HEK293T (cell line): ENCODE measurements at regions not wholly inside any gene's neighbourhood (a gene's known extent, or its start where the extent isn't known, plus 50 kb on each side); places are given as distances from the start of the nearest gene placed in this dataset.

ENCODE experiments used
- CTCF ChIA-PET: fragments of 350-600 bp; formaldehyde crosslinking; extraction: SDS; loops from one replicate; lab custom pipeline; 2021; ENCODE audit warnings: antibody characterized with exemption, inconsistent platforms; lab: Yijun Ruan, JAX
- POLR2A ChIA-PET: fragments of 350-600 bp; formaldehyde crosslinking; extraction: SDS; loops from one replicate; lab custom pipeline; 2020; ENCODE audit warnings: antibody characterized with exemption, inconsistent platforms; lab: Yijun Ruan, JAX
- DNase-seq: peaks from one replicate; pipeline ENCODE4 v3.0.0; 2012; ENCODE audit warnings: mixed read lengths; ENCODE audit errors: extremely low spot score
- ARNT ChIP-seq: fragments of 450-650 bp; IDR thresholded peaks from 2 replicates; pipeline ENCODE4 v1.6.1; 2017; ENCODE audit warnings: mild to moderate bottlenecking
- BHLHE40 ChIP-seq: fragments of 450-650 bp; IDR thresholded peaks from 2 replicates; pipeline ENCODE4 v1.6.1; 2016; ENCODE audit warnings: mild to moderate bottlenecking, moderate library complexity, borderline replicate concordance
- CTBP1 ChIP-seq: fragments of 450-650 bp; IDR thresholded peaks from 2 replicates; pipeline ENCODE4 v1.6.1; 2016; ENCODE audit warnings: borderline replicate concordance
- ELF4 ChIP-seq: fragments of 450-650 bp; IDR thresholded peaks from 2 replicates; pipeline ENCODE4 v1.6.1; 2017; ENCODE audit warnings: antibody characterized with exemption
- FOXA1 ChIP-seq: fragments of 450-650 bp; IDR thresholded peaks from 2 replicates; pipeline ENCODE4 v1.6.1; 2016; ENCODE audit warnings: mild to moderate bottlenecking
- FOXK2 ChIP-seq: fragments of 450-650 bp; IDR thresholded peaks from 2 replicates; pipeline ENCODE4 v1.6.1; 2016; ENCODE audit warnings: mild to moderate bottlenecking
- FOXM1 ChIP-seq: fragments of 450-650 bp; IDR thresholded peaks from 2 replicates; pipeline ENCODE4 v1.6.1; 2017; ENCODE audit warnings: mild to moderate bottlenecking, borderline replicate concordance
- HDGF ChIP-seq: fragments of 450-650 bp; IDR thresholded peaks from 2 replicates; pipeline ENCODE4 v1.6.1; 2017; ENCODE audit warnings: antibody characterized with exemption, borderline replicate concordance
- L3MBTL2 ChIP-seq: fragments of 450-650 bp; conservative IDR thresholded peaks from 2 replicates; pipeline ENCODE4 v1.6.1; 2016; ENCODE audit warnings: mild to moderate bottlenecking
- LEF1 ChIP-seq: fragments of 450-650 bp; IDR thresholded peaks from 2 replicates; pipeline ENCODE4 v1.6.1; 2017; ENCODE audit warnings: mild to moderate bottlenecking, borderline replicate concordance
- NFRKB ChIP-seq: fragments of 450-650 bp; IDR thresholded peaks from 2 replicates; pipeline ENCODE4 v1.6.1; 2016; ENCODE audit warnings: mild to moderate bottlenecking, moderate library complexity
- PKNOX1 ChIP-seq: fragments of 450-650 bp; IDR thresholded peaks from 2 replicates; pipeline ENCODE4 v1.6.1; 2016
- SP1 ChIP-seq: fragments of 450-650 bp; IDR thresholded peaks from 2 replicates; pipeline ENCODE4 v1.6.1; 2017
- SUZ12 ChIP-seq: fragments of 450-650 bp; IDR thresholded peaks from 2 replicates; pipeline ENCODE4 v1.6.1; 2016; ENCODE audit warnings: mild to moderate bottlenecking
- TARDBP ChIP-seq: fragments of 450-650 bp; IDR thresholded peaks from 2 replicates; pipeline ENCODE4 v1.6.1; 2016
- ZNF384 ChIP-seq: fragments of 450-650 bp; IDR thresholded peaks from 2 replicates; pipeline ENCODE4 v1.6.1; 2016

DNA sequence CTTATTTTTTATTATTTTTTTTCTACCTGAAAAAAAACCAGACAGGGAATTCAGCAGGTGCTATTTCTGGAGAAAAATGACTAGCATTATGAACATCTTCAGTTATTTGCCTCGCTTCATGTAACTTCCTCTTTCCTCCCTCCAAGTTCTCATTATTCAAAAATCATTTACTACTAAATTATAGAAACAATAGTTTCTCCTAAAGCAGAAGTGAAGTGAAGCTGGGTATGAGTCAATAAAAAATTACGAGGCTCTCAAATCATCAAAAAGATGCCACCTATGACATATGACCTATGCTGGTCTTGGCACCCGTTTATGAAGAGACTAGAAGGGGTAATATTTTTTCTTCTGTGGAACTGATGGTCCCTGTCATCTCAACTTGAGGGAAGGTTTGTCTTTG, 145.0 kb upstream of the AADAT start:
- CTCF ChIA-PET = interaction anchor here (0.6 kb wide), 1 partner anchor 756 kb away, joined by 3 read pairs; no protein-coding TSS in a partner anchor
- TF ChIP-seq ARNT = no peak
- POLR2A ChIA-PET = no interaction called here
- no peak for DNase-seq

DNA sequence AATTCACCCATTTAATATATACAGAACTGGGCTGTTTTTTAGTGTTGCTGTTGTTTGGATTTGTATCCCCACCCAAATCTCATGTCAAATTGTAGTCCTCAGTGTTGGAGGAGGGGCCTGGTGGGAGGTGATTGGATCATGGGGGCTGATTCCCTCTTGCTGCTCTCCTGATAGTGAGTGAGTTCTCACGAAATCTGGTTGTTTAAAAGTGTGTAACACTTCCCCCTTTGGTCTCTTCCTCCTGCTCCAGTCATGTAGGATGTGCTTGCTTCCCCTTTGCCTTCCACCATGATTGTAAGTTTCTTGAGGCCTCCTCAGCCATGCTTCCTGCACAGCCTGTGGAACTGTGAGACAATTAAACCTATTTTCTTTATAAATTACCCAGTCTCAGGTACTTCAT, 141.6 kb upstream of the AADAT start:
- CTCF ChIA-PET = no interaction called here
- TF ChIP-seq PKNOX1 = no peak
- no peak for TF ChIP-seq FOXM1
- no peak for TF ChIP-seq CTBP1
- TF ChIP-seq LEF1 = no peak
- no peak for TF ChIP-seq SUZ12
- TF ChIP-seq FOXK2 = no peak
- DNase-seq = no peak
- POLR2A ChIA-PET = no interaction called here

DNA sequence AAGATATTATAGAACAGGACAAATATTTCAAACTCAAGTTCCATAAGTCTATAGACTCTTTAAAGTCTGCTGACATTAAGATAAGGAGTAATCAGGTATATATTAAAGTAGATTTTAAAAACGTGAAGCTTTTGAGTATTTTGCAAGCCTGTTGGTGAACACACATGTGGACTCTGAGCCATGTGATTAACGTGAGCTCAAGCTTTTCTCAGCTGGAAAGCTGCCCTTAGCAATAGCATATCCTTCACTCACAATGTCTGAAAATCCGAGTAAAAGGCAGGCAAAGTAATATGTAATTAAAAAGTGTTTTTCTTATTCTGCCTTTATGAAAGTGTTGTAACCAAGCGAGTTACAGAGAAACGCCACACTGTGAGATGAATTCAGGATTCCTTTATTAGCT, 140.5 kb upstream of the AADAT start:
- DNase-seq = no peak
- ChIA-PET CTCF (no interaction called here), POLR2A (no interaction called here)
- TF ChIP-seq L3MBTL2 (no peak), HDGF (no peak), ZNF384 (no peak), SUZ12 (no peak), PKNOX1 (no peak), FOXM1 (no peak), NFRKB (no peak), FOXA1 (no peak), SP1 (no peak), CTBP1 (no peak), BHLHE40 (no peak), FOXK2 (no peak), ARNT (no peak), LEF1 (no peak), ELF4 (no peak), TARDBP (no peak)

- ChIA-PET POLR2A (no interaction called here), CTCF (no interaction called here)
- no peak for DNase-seq
- TF ChIP-seq LEF1 = no peak
These were observed 139.2 kb upstream of the AADAT start for GRCh38 chr4:170229006-170229405.

DNA sequence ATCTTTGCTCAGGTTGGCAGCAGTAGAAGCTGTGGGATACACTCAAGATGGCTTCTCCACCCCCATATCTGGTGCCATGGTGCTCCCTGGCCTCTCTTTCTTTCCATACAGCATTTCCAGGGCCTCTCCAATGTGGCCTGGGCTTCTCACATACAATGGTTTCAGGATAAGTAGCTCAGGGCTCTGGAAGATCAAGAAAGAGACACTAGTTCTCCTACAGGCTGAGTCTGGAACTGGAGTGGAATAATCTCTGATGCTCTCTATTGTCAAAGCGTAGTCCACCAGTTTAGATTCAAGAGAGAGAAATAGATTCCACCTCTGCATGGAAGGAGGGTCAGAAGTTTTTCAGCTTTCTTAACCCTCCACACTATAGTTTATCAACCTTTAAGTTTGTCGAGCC, 138.2 kb upstream of the AADAT start:
- ChIA-PET CTCF (interaction anchor here (0.7 to 0.9 kb wide), 2 partner anchors 20 to 21 kb away, joined by 3 to 4 read pairs; no protein-coding TSS in a partner anchor), POLR2A (no interaction called here)
- DNase-seq = peak; percentile 10
- TF ChIP-seq ARNT (no peak), FOXA1 (no peak), SP1 (no peak), NFRKB (no peak), FOXM1 (no peak), CTBP1 (no peak), TARDBP (no peak), BHLHE40 (no peak), ZNF384 (no peak), ELF4 (no peak), FOXK2 (no peak), PKNOX1 (no peak), HDGF (no peak), SUZ12 (no peak), L3MBTL2 (no peak), LEF1 (no peak)

GRCh38 chr4:170226288-170226687, 136.5 kb upstream of the AADAT start:
- POLR2A ChIA-PET = no interaction called here
- no peak for DNase-seq
- no peak for TF ChIP-seq CTBP1
- no peak for TF ChIP-seq SUZ12
- TF ChIP-seq FOXA1 = no peak
- TF ChIP-seq LEF1 = no peak
- TF ChIP-seq ELF4 = no peak
- TF ChIP-seq TARDBP = no peak
- TF ChIP-seq FOXM1 = no peak
- TF ChIP-seq HDGF = no peak
- TF ChIP-seq PKNOX1 = no peak
- no peak for TF ChIP-seq NFRKB
- TF ChIP-seq FOXK2 = no peak
- TF ChIP-seq ARNT = no peak
- no peak for TF ChIP-seq L3MBTL2
- TF ChIP-seq SP1 = no peak
- TF ChIP-seq BHLHE40 = no peak
- TF ChIP-seq ZNF384 = no peak
- CTCF ChIA-PET = interaction anchor here (1.2 kb wide), 1 partner anchor 34 kb away, joined by 3 read pairs; no protein-coding TSS in a partner anchor
